Adrenal gland (tissue), 9 donors: ENCODE measurements at regions not wholly inside any gene's neighbourhood (a gene's known extent, or its start where the extent isn't known, plus 50 kb on each side); places are given as distances from the start of the nearest gene placed in this dataset.

Experiments
- DNase-seq, 7 donors: peaks; one replicate each; pipeline ENCODE4 v3.0.0-alpha.2; 2019 to 2020
- H3K27ac ChIP-seq, 5 donors: fragments of 200-600 bp; sonication (generic) in 4 of 5; 1 replicate in 3 of 5; 2 replicates in 2 of 5; pipeline versions ENCODE4 v1.5.1 to v1.8.0; 2016 to 2020; ENCODE audit warnings: mild to moderate bottlenecking in 1 of 5
- H3K27me3 ChIP-seq: fragments of 200-600 bp; 2 replicates; pipeline ENCODE4 v1.8.0; 2021
- H3K36me3 ChIP-seq, 2 donors: fragments of 200-600 bp; replicated peaks in 1 of 2; 1 replicate in 1 of 2; 2 replicates in 1 of 2; pipeline versions ENCODE4 v1.5.1 to v1.8.0; 2018 to 2022
- H3K4me1 ChIP-seq, 2 donors: fragments of 200-600 bp; replicated peaks in 1 of 2; 1 replicate in 1 of 2; 2 replicates in 1 of 2; pipeline versions ENCODE4 v1.5.1 to v1.8.0; 2018 to 2021
- H3K4me3 ChIP-seq, 4 donors: fragments of 200-600 bp; sonication (generic) in 3 of 4; one replicate each; pipeline ENCODE4 v1.5.1; 2016 to 2018
- H3K9me3 ChIP-seq, 3 donors: fragments of 200-600 bp; sonication (generic) in 1 of 3; replicated peaks in 1 of 3; 1 replicate in 2 of 3; 2 replicates in 1 of 3; pipeline versions ENCODE4 v1.5.1 to v1.8.0; 2016 to 2021
- CTCF ChIP-seq, 6 experiments: fragments of 450-650 bp in 4 of 6; fragments of 200-600 bp in 2 of 6; sonication (generic) in 1 of 6; IDR thresholded peaks; 1 replicate in 5 of 6; 2 replicates in 1 of 6; pipeline versions ENCODE4 v1.5.1 to v1.8.0; 2016 to 2021; ENCODE audit warnings: antibody characterized with exemption in 6 of 6, mild to moderate bottlenecking in 2 of 6, moderate library complexity in 1 of 6
- POLR2A ChIP-seq, 2 donors: fragments of 450-650 bp; IDR thresholded peaks; one replicate each; pipeline ENCODE4 v1.6.1; 2017; ENCODE audit warnings: antibody characterized with exemption in 2 of 2, mild to moderate bottlenecking in 2 of 2, moderate library complexity in 1 of 2
- WGBS, 4 donors: extraction: QIAGEN DNeasy Blood & Tissue Kit in 2 of 4; methylation state at CpG; one replicate each; pipeline versions ENCODE4 v1.1.5 to v1.1.7; 2013 to 2017; 5-methylcytosine and 5-hydroxymethylcytosine counted together
- intact Hi-C, 2 donors: fragments of 100-400 bp; cut with DNase I; formaldehyde crosslinking; loops; one replicate each; pipeline versions ENCODE4 v1.14.1 to v1.15.0; 2022 to 2023
- donor health status: healthy with polysubstance abuse.
- donor health status: Bipolar disorder and iron deficiency.
- donor health status: DM: yes; HTN: yes; CAD: no.
- donor health status: DM: no; HTN: no; CAD: no.
- donor health status: DM: no; HTN: no; CAD: no.

DNA sequence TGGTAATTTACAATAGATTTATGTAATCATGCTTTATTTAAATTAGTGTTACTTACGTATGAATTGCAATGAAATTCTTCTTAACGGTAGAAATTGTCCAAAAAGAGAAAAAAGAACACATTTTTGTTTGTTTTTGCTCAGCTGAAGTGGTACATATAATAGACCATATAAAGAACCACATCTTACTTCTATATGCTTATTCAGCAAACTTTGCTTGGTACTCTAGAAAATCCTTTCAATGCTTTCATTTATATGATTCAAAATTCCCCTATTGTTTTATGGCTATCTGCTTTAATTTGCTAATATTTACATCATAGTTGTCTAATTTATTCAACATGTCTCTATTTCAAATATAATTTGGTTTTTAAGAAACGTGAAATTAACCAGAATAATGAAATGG, 903.2 kb downstream of the ANKRD7 start:
- no peak for DNase-seq
- intact Hi-C loops = no loop called here
- Histone ChIP-seq H3K36me3 (no peaks in the 10 kb centered on the region), H3K9me3 (peaks cover 0 to 5% (median 0%) of the 10 kb centered on the region in 3 donors), H3K4me3 (no peak overlapping the region), H3K27me3 (no peaks in the 10 kb centered on the region), H3K4me1 (no peaks in the 10 kb centered on the region), H3K27ac (no peak overlapping the region)
- WGBS, 4 donors = 59 to 74% (median 68%) methylated on average over 3 of the region's 3 CpGs
- no peak for TF ChIP-seq CTCF (IDR thresholded peaks at IDR 0.05)
- TF ChIP-seq POLR2A (IDR thresholded peaks at IDR 0.05) = no peak

DNA sequence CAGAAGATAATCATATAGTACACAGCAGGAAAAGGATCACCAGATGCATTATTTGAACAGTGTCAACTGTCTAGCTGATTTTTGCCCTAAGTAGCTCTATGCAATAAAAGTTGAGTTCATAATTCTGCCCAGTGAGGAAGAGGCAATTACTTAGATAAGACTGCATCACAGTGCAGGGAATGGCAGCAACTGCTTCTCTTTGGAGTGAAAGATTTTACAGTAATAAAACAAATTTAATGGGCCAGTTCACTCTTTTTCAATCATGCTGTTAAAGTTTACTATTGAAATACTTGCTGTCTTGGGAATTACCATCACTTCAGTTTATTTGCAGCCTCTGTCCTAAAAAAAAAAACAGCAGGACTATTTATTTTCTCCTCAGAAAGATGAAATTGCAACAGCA, 907.9 kb downstream of the ANKRD7 start:
- no peak for TF ChIP-seq POLR2A (IDR thresholded peaks at IDR 0.05)
- no peak for TF ChIP-seq CTCF (IDR thresholded peaks at IDR 0.05)
- Histone ChIP-seq H3K4me3 (no peak overlapping the region), H3K27me3 (no peaks in the 10 kb centered on the region), H3K36me3 (no peaks in the 10 kb centered on the region), H3K27ac (no peak overlapping the region), H3K4me1 (no peaks in the 10 kb centered on the region), H3K9me3 (peaks cover 0 to 2% (median 0%) of the 10 kb centered on the region in 3 donors)
- intact Hi-C loops = no loop called here
- no peak for DNase-seq

GRCh38 chr7:119167431-119167830, 942.9 kb downstream of the ANKRD7 start:
- H3K4me1 ChIP-seq = no peaks in the 10 kb centered on the region
- H3K36me3 ChIP-seq = no peaks in the 10 kb centered on the region
- no peak overlapping the region for H3K4me3 ChIP-seq
- H3K27ac ChIP-seq = no peak overlapping the region
- WGBS, 4 donors = 67 to 88% (median 72%) methylated on average over 1 of the region's 1 CpG
- no peak for DNase-seq
- intact Hi-C loops = no loop called here
- H3K9me3 ChIP-seq = peaks cover 0 to 7% (median 0%) of the 10 kb centered on the region in 3 donors
- no peaks in the 10 kb centered on the region for H3K27me3 ChIP-seq
- no peak for TF ChIP-seq CTCF (IDR thresholded peaks at IDR 0.05)
- TF ChIP-seq POLR2A (IDR thresholded peaks at IDR 0.05) = no peak

DNA sequence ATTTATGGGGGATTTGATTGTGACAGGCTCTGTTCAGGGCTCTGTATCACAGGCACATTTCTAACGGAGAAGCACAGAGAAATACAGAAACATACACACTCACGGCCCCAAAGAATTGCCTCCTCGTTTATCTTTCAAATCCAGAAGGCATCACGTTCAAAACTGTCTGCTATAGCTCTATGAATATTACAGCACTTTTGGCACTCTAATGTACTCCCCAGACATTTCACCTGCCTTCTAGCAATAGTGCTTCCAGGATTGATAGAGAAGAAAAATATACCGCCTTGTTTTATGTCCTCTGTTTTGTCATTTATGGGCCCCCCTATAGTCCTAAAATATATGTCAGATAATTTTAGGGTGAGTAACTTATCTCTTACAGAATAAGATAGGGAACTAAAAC, 947.5 kb downstream of the ANKRD7 start:
- TF ChIP-seq POLR2A (IDR thresholded peaks at IDR 0.05) (no peak), CTCF (IDR thresholded peaks at IDR 0.05) (no peak)
- intact Hi-C loops = no loop called here
- no peaks in the 10 kb centered on the region for H3K4me1 ChIP-seq
- no peak for DNase-seq
- no peak overlapping the region for H3K4me3 ChIP-seq
- no peaks in the 10 kb centered on the region for H3K27me3 ChIP-seq
- H3K9me3 ChIP-seq = peaks cover 0 to 7% (median 0%) of the 10 kb centered on the region in 3 donors
- no peaks in the 10 kb centered on the region for H3K36me3 ChIP-seq
- WGBS, 4 donors = 61 to 76% (median 69%) methylated on average over 5 of the region's 5 CpGs
- H3K27ac ChIP-seq = no peak overlapping the region
